OCI-LY1 (cell line): ENCODE measurements at regions not wholly inside any gene's neighbourhood (a gene's known extent, or its start where the extent isn't known, plus 50 kb on each side); places are given as distances from the start of the nearest gene placed in this dataset.

ENCODE experiments used
- CTCF ChIP-seq: fragments of 200-600 bp; sonication (generic), shearing (Covaris generic); IDR thresholded peaks from 2 replicates; pipeline ENCODE4 v1.5.1; 2017; ENCODE audit warnings: mild to moderate bottlenecking, antibody characterized with exemption, low read length, moderate library complexity, mixed read lengths
- EZH2 ChIP-seq: fragments of 200-600 bp; sonication (generic), shearing (Covaris generic); IDR thresholded peaks from 2 replicates; pipeline ENCODE4 v1.8.0; 2017; ENCODE audit warnings: borderline replicate concordance, mixed run types, mild to moderate bottlenecking, antibody characterized with exemption, low read length, moderate library complexity, mixed read lengths

DNA sequence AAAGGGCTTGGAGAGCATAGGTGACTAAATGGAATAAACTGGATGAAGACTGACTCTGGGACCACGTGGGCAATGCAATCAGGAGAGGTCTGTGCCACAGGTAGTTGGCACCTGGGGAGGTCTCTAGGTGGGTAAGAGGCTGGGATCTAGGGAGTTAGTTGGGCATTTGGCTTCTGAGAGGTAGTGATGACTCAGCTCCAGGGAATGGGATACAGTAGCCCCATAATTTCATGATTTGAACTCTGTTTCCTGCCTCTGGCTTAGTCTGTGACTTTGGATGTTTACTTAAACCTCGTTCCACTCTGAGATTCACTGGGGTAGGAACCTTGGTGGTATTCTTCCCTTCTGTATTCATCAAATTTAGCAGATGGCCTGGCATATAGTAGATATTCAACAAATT, 240.8 kb downstream of the KIF4B start:
- TF ChIP-seq CTCF, result no peak
- no peak for TF ChIP-seq EZH2
